ENCODE measurements at regions not wholly inside any gene's neighbourhood (a gene's known extent, or its start where the extent isn't known, plus 50 kb on each side); places are given as distances from the start of the nearest gene placed in this dataset.

GRCh38 chr20:63067721-63068560 lies 61.2 kb upstream of the BHLHE23 start:
- TF ChIP-seq CTCF (IDR thresholded peaks at IDR 0.05; ENCODE audit: extremely low read depth, missing control alignments): no peak
- no peak for DNase-seq (ENCODE audit: low spot score)

- DNase-seq (ENCODE audit: low spot score): no peak
Observed at GRCh38 chr20:63067266-63067635, 60.5 kb upstream of the BHLHE23 start.

GRCh38 chr20:63066506-63067265 lies 59.9 kb upstream of the BHLHE23 start:
- no peak for DNase-seq (ENCODE audit: low spot score)
- TF ChIP-seq CTCF (IDR thresholded peaks at IDR 0.05; ENCODE audit: extremely low read depth, missing control alignments): no peak

More at GRCh38 chr20:63067266-63067635, 60.5 kb upstream of the BHLHE23 start:
- no peak for TF ChIP-seq CTCF (IDR thresholded peaks at IDR 0.05; ENCODE audit: extremely low read depth, missing control alignments)

- DNase-seq (ENCODE audit: low spot score): no peak
- TF ChIP-seq CTCF (IDR thresholded peaks at IDR 0.05; ENCODE audit: extremely low read depth, missing control alignments): no peak
Observed at GRCh38 chr20:63065911-63066310, 59.1 kb upstream of the BHLHE23 start.

- TF ChIP-seq CTCF (IDR thresholded peaks at IDR 0.05; ENCODE audit: extremely low read depth, missing control alignments): no peak
- no peak for DNase-seq (ENCODE audit: low spot score)
Observed at GRCh38 chr20:63064745-63065711, 58.3 kb upstream of the BHLHE23 start.

GRCh38 chr20:63064310-63064709 lies 57.5 kb upstream of the BHLHE23 start:
- no peak for TF ChIP-seq CTCF (IDR thresholded peaks at IDR 0.05; ENCODE audit: extremely low read depth, missing control alignments)
- DNase-seq (ENCODE audit: low spot score): no peak
